ENCODE measurements at regions not wholly inside any gene's neighbourhood (a gene's known extent, or its start where the extent isn't known, plus 50 kb on each side); places are given as distances from the start of the nearest gene placed in this dataset.
A peak's percentile ranks its signal among the peaks of the same experiment; 100 is the strongest.

DNA sequence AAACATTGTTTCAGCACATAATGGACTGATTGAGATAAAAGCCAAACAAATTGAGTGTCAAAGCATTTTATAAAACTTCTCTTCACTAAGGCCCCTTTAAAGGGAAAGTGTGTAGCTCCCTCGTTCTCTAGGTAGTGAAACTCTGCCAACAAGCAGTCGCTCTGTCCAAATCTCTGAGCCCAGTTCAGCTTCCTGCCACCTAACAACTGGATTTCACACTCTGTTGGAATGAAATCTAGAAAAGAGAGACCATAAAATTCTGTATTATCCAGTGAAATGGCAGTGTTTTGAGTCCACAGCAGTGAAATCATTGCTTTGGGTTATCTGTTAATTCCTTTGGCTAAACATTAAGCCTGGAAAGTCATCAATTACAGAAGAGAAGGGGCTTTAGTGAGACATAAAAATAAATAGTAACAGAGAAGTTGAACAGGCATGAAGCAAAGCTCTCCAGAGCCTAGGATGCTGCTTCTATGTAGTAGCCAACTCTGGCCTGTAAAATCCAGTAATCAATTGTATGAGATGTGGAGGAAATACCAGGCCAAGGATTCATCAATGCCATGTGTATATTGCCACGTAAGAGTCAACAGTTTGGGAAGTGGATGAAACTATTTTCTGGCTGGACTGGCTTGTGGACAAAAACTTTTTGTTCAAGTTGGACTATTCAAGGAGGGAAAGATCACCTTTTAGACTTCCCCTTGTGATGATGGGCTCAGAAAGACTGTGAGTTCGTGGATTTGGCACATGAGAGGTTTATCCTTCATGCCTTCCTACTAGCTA lies 122.5 kb downstream of the WIF1 start:
- H3K9ac ChIP-seq (ENCODE audit: insufficient read depth, low read depth, low read length) = peak overlapping the region; percentile 42; the same call in 1 of the 2 replicates
- H3K9me3 ChIP-seq (ENCODE audit: low read length) = no peaks in the 10 kb centered on the region
- H2AFZ ChIP-seq (ENCODE audit: low read length) = peak overlapping the region; percentile 31
- H3K36me3 ChIP-seq (replicated peaks in 1 of 2; ENCODE audit: control insufficient read depth in 1 of 2, insufficient read depth in 2 of 2, low read length in 2 of 2) = no peaks in the 10 kb centered on the region
- WGBS (ENCODE audit: low lambda C conversion rate) = 2% methylated on average over 4 of the region's 4 CpGs
- intact Hi-C loops (cut with micrococcal nuclease; ENCODE audit: unreplicated experiment) = no loop called here
- BruUV-seq (replicated peaks) = no TSS peak
- POLR2A ChIA-PET = interaction anchor here (1.4 kb wide), 1 partner anchor 17 kb away, joined by 5 read pairs; no protein-coding TSS in a partner anchor
- H4K20me1 ChIP-seq (ENCODE audit: insufficient read depth, low read length) = no peaks in the 10 kb centered on the region
- in situ Hi-C loops (cut with HindIII; ENCODE audit: extremely low pct_ligation_motif_present, low pct_unique_long_range_greater_than_20kb) = no loop called here
- ATAC-seq = peak; percentile 80
- no peak for FAIRE-seq
- no peaks in the 10 kb centered on the region for H3K79me2 ChIP-seq (ENCODE audit: insufficient read depth, low read length)
- CTCF ChIA-PET (ENCODE audit: low intra/inter-chr PET ratio, low total read pairs) = no interaction called here
- no peaks in the 10 kb centered on the region for H3K27me3 ChIP-seq (ENCODE audit: control insufficient read depth in 1 of 2, insufficient read depth in 2 of 2, low read length in 2 of 2)
- H3K4me3 ChIP-seq (replicated peaks in 1 of 3; ENCODE audit: insufficient read depth in 1 of 3, low read depth in 2 of 3, low read length in 3 of 3) = peak overlapping the region in 1 of 3 experiments; percentile 26; a peak in 3 of 6 replicates
- peak overlapping the region; percentile 71 for H3K4me2 ChIP-seq (ENCODE audit: low read depth, low read length)
- peaks cover 44% of the 10 kb centered on the region for H3K4me1 ChIP-seq (ENCODE audit: insufficient read depth, low read length)
- H3K27ac ChIP-seq (ENCODE audit: extremely low read length, insufficient read depth, low read length) = peak overlapping the region; percentile 54
- DNase-seq (ENCODE audit: low spot score) = peak; percentile 33
- TF ChIP-seq CEBPB (IDR thresholded peaks at IDR 0.05; ENCODE audit: borderline replicate concordance, low read depth, low read length) = no peak
- TF ChIP-seq ZNF205 (CRISPR knock-in tag; IDR thresholded peaks at IDR 0.05) = no peak
- TF ChIP-seq, protein P1, sequence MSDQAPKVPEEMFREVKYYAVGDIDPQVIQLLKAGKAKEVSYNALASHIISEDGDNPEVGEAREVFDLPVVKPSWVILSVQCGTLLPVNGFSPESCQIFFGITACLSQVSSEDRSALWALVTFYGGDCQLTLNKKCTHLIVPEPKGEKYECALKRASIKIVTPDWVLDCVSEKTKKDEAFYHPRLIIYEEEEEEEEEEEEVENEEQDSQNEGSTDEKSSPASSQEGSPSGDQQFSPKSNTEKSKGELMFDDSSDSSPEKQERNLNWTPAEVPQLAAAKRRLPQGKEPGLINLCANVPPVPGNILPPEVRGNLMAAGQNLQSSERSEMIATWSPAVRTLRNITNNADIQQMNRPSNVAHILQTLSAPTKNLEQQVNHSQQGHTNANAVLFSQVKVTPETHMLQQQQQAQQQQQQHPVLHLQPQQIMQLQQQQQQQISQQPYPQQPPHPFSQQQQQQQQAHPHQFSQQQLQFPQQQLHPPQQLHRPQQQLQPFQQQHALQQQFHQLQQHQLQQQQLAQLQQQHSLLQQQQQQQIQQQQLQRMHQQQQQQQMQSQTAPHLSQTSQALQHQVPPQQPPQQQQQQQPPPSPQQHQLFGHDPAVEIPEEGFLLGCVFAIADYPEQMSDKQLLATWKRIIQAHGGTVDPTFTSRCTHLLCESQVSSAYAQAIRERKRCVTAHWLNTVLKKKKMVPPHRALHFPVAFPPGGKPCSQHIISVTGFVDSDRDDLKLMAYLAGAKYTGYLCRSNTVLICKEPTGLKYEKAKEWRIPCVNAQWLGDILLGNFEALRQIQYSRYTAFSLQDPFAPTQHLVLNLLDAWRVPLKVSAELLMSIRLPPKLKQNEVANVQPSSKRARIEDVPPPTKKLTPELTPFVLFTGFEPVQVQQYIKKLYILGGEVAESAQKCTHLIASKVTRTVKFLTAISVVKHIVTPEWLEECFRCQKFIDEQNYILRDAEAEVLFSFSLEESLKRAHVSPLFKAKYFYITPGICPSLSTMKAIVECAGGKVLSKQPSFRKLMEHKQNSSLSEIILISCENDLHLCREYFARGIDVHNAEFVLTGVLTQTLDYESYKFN (CRISPR knock-in tag; conservative IDR thresholded peaks at IDR 0.05) = 0 out of 2 replicates have a peak, but pooled peaks have one; percentile 20
- no peak for TF ChIP-seq THRA (CRISPR knock-in tag; IDR thresholded peaks at IDR 0.05; ENCODE audit: borderline replicate concordance)
- TF ChIP-seq ATF5 (CRISPR knock-in tag; IDR thresholded peaks at IDR 0.05; ENCODE audit: low read depth) = no peak
- TF ChIP-seq LCORL (IDR thresholded peaks at IDR 0.05) = no peak
- TF ChIP-seq LCORL (CRISPR knock-in tag; IDR thresholded peaks at IDR 0.05) = 0 out of 2 replicates have a peak, but pooled peaks have one; percentile 27
- TF ChIP-seq SOX6 (IDR thresholded peaks at IDR 0.05) = no peak
- peak; percentile 31; the same call in 1 of the 2 replicates for TF ChIP-seq SOX6 (CRISPR knock-in tag; IDR thresholded peaks at IDR 0.05)
- 0 out of 2 replicates have a peak, but pooled peaks have one; percentile 6 for TF ChIP-seq YEATS4 (CRISPR knock-in tag; IDR thresholded peaks at IDR 0.05; ENCODE audit: borderline replicate concordance)
- TF ChIP-seq ZZZ3 (CRISPR knock-in tag; IDR thresholded peaks at IDR 0.05; ENCODE audit: borderline replicate concordance) = no peak
- no peak for TF ChIP-seq PAWR (CRISPR knock-in tag; IDR thresholded peaks at IDR 0.05; ENCODE audit: borderline replicate concordance)
- no peak for TF ChIP-seq GRHL1 (CRISPR knock-in tag; conservative IDR thresholded peaks at IDR 0.05)
- TF ChIP-seq, protein P2, sequence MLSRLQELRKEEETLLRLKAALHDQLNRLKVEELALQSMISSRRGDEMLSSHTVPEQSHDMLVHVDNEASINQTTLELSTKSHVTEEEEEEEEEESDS (CRISPR knock-in tag; IDR thresholded peaks at IDR 0.05; ENCODE audit: borderline replicate concordance) = no peak
- no peak for TF ChIP-seq FOXM1 (CRISPR knock-in tag; IDR thresholded peaks at IDR 0.05)
